Gastroesophageal sphincter (tissue), 3 donors: ENCODE measurements at regions not wholly inside any gene's neighbourhood (a gene's known extent, or its start where the extent isn't known, plus 50 kb on each side); places are given as distances from the start of the nearest gene placed in this dataset.

Source experiments
- CTCF ChIP-seq, 4 experiments: fragments of 200-600 bp in 2 of 4; fragments of 450-650 bp in 2 of 4; sonication (generic) in 1 of 4; IDR thresholded peaks; one replicate each; pipeline ENCODE4 v1.5.1; 2017 to 2019; ENCODE audit warnings: antibody characterized with exemption in 4 of 4, mild to moderate bottlenecking in 2 of 4, moderate library complexity in 2 of 4
- POLR2A ChIP-seq, 2 donors: fragments of 450-650 bp; IDR thresholded peaks; one replicate each; pipeline ENCODE4 v1.6.1; 2017; ENCODE audit warnings: antibody characterized with exemption in 2 of 2, mild to moderate bottlenecking in 2 of 2, moderate library complexity in 1 of 2

DNA sequence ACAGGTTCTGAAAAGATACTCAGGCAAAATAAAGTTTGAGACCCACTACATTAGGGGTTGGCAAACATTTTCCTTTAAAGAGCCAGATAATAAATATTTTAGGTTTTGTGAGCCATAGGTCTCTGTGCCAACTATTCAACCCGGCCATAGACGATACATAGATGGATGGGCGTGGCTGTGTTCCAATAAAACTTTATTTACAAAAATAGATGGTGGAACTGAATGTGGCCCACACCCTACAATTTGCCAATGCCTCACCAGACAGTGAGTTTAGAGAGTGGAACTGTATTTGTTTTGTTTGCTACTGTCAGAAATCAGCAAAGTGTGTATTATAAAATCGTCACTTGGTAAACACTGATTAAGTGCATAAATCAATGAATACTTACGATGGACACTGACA is 78.0 kb downstream of the ACKR3 start:
- TF ChIP-seq CTCF (IDR thresholded peaks at IDR 0.05) = no peak
- TF ChIP-seq POLR2A (IDR thresholded peaks at IDR 0.05) = no peak
